8988T (cell line): ENCODE measurements at regions not wholly inside any gene's neighbourhood (a gene's known extent, or its start where the extent isn't known, plus 50 kb on each side); places are given as distances from the start of the nearest gene placed in this dataset.
"Not testable (repeated sequence)": the region's sequence is repeated elsewhere in the genome, so short reads cannot be mapped to it uniquely, and the experiment has no call there.

ENCODE experiments used
- DNase-seq: peaks from one replicate; pipeline ENCODE4 v3.0.0; 2011

- DNase-seq, result no peak
Measured at GRCh38 chr7:34337163-34337562, 320.9 kb upstream of the NPSR1 start.

GRCh38 chr7:34338961-34339526 is 319.0 kb upstream of the NPSR1 start:
- DNase-seq, result no peak

GRCh38 chr7:34341326-34341725 is 316.7 kb upstream of the NPSR1 start:
- DNase-seq, result no peak

- DNase-seq, result no peak
Measured at GRCh38 chr7:34342387-34342786, 315.6 kb upstream of the NPSR1 start.

- DNase-seq, result no peak
Measured at GRCh38 chr7:34343667-34344066, 314.4 kb upstream of the NPSR1 start.

- no peak for DNase-seq
Measured at GRCh38 chr7:34354011-34354410, 304.0 kb upstream of the NPSR1 start.

- no peak for DNase-seq
Measured at GRCh38 chr7:34354899-34355298, 303.1 kb upstream of the NPSR1 start.

- DNase-seq, result no peak
Measured at GRCh38 chr7:34357068-34357467, 300.9 kb upstream of the NPSR1 start.

GRCh38 chr7:34357946-34358345 is 300.1 kb upstream of the NPSR1 start:
- DNase-seq, result no peak

- not testable (repeated sequence) for DNase-seq
Measured at GRCh38 chr7:34358578-34358977, 299.4 kb upstream of the NPSR1 start.

GRCh38 chr7:34361663-34362250 is 296.3 kb upstream of the NPSR1 start:
- DNase-seq, result no peak

- no peak for DNase-seq
Measured at GRCh38 chr7:34362621-34363020, 295.4 kb upstream of the NPSR1 start.

- no peak for DNase-seq
Measured at GRCh38 chr7:34364130-34364529, 293.9 kb upstream of the NPSR1 start.

- DNase-seq, result no peak
Measured at GRCh38 chr7:34365011-34365410, 293.0 kb upstream of the NPSR1 start.

GRCh38 chr7:34365611-34366010 is 292.4 kb upstream of the NPSR1 start:
- no peak for DNase-seq

GRCh38 chr7:34371922-34372321 is 286.1 kb upstream of the NPSR1 start:
- no peak for DNase-seq

GRCh38 chr7:34373940-34374339 is 284.1 kb upstream of the NPSR1 start:
- no peak for DNase-seq

- no peak for DNase-seq
Measured at GRCh38 chr7:34382166-34382893, 275.7 kb upstream of the NPSR1 start.

- no peak for DNase-seq
Measured at GRCh38 chr7:34385384-34385783, 272.6 kb upstream of the NPSR1 start.

GRCh38 chr7:34389332-34390078 is 268.5 kb upstream of the NPSR1 start:
- no peak for DNase-seq

GRCh38 chr7:34390103-34390502 is 267.9 kb upstream of the NPSR1 start:
- DNase-seq, result no peak

- DNase-seq, result no peak
Measured at GRCh38 chr7:34392972-34393371, 265.0 kb upstream of the NPSR1 start.

GRCh38 chr7:34396437-34397064 is 261.5 kb upstream of the NPSR1 start:
- no peak for DNase-seq
